HCT116 (cell line): ENCODE measurements at regions not wholly inside any gene's neighbourhood (a gene's known extent, or its start where the extent isn't known, plus 50 kb on each side); places are given as distances from the start of the nearest gene placed in this dataset.
"Not testable (repeated sequence)": the region's sequence is repeated elsewhere in the genome, so short reads cannot be mapped to it uniquely, and the experiment has no call there.

Experiments used
- ATAC-seq: fragments of 200-7000 bp; cut with Tn5 transposase; 2 replicates; pipeline ENCODE4 v1.9.1; 2020; ENCODE audit warnings: mild to moderate bottlenecking, moderate library complexity
- BruUV-seq: library from RNA; stranded (reverse); fragments of 400-500 nt; replicated peaks from 2 replicates; lab custom pipeline; 2021; lab: Mats Ljungman, UMichigan
- CTCF ChIA-PET: fragments of 300-600 bp; sonication (Branson Sonifier 250); formaldehyde crosslinking; loops from one replicate; lab custom pipeline; 2021; ENCODE audit warnings: antibody characterized with exemption; lab: Charles Lee
- POLR2A ChIA-PET: fragments of 300-600, 350-600 bp; sonication (Branson Sonifier 250); formaldehyde crosslinking; loops from one replicate; lab custom pipeline; 2021; ENCODE audit warnings: antibody characterized with exemption; lab: Charles Lee
- RAD21 ChIA-PET, 2 experiments: fragments of 300-600 bp; sonication (Branson Sonifier 250); formaldehyde crosslinking; loops; one replicate each; lab custom pipeline; 2023; ENCODE audit warnings: low total read pairs in 2 of 2; ENCODE audit not compliant: uncharacterized antibody in 2 of 2, unreplicated experiment in 2 of 2, low non-redundant PET in 1 of 2; lab: Charles Lee
- DNase-seq: peaks from one replicate; pipeline ENCODE4 v3.0.0-alpha.2; 2010; ENCODE audit warnings: low read depth, low spot score
- H2AFZ ChIP-seq: fragments of 200-600 bp; shearing (Covaris generic), sonication (generic); 2 replicates; pipeline ENCODE4 v1.6.1; 2017; ENCODE audit warnings: low read depth, mixed run types, mixed read lengths, antibody characterized with exemption, low read length; ENCODE audit not compliant: poor library complexity, severe bottlenecking
- H3K27ac ChIP-seq: 2 replicates; pipeline ENCODE4 v1.5.1; 2012; ENCODE audit warnings: low read depth, low read length
- H3K27me3 ChIP-seq: fragments of 200-600 bp; sonication (generic); 2 replicates; pipeline ENCODE4 v1.6.1; 2016; ENCODE audit warnings: mixed run types, low read length, mixed read lengths; ENCODE audit not compliant: insufficient read depth
- H3K36me3 ChIP-seq, 2 experiments: fragments of 200-500 bp in 1 of 2; fragments of 200-600 bp in 1 of 2; sonication (Bioruptor generic) in 1 of 2; sonication (generic) in 1 of 2; 2 replicates each; pipeline versions ENCODE4 v1.5.1 to v1.6.1; 2014 to 2016; ENCODE audit warnings: low read length in 2 of 2, inconsistent platforms in 1 of 2, mixed read lengths in 1 of 2, mixed run types in 1 of 2; ENCODE audit not compliant: insufficient read depth in 2 of 2, control insufficient read depth in 1 of 2
- H3K4me1 ChIP-seq, 2 experiments: fragments of 200-600 bp in 1 of 2; sonication (generic) in 1 of 2; 2 replicates each; pipeline versions ENCODE4 v1.5.1 to v1.6.1; 2012 to 2017; ENCODE audit warnings: low read length in 2 of 2, inconsistent platforms in 1 of 2, mild to moderate bottlenecking in 1 of 2, mixed read lengths in 1 of 2, mixed run types in 1 of 2, moderate library complexity in 1 of 2; ENCODE audit not compliant: insufficient read depth in 2 of 2, control insufficient read depth in 1 of 2
- H3K4me2 ChIP-seq: fragments of 200-600 bp; sonication (generic); 2 replicates; pipeline ENCODE4 v1.6.1; 2017; ENCODE audit warnings: mixed run types, low read length, mixed read lengths
- H3K4me3 ChIP-seq, 2 experiments: fragments of 200-600 bp in 1 of 2; sonication (generic) in 1 of 2; replicated peaks in 1 of 2; 2 replicates each; pipeline ENCODE4 v1.5.1; 2011 to 2016; ENCODE audit warnings: low read length in 2 of 2, control low read depth in 1 of 2, low read depth in 1 of 2, mild to moderate bottlenecking in 1 of 2, mixed read lengths in 1 of 2, mixed run types in 1 of 2
- H3K79me2 ChIP-seq: fragments of 200-600 bp; sonication (generic); 2 replicates; pipeline ENCODE4 v1.6.1; 2017; ENCODE audit warnings: mild to moderate bottlenecking, mixed run types, low read length, moderate library complexity, mixed read lengths; ENCODE audit not compliant: insufficient read depth
- H3K9ac ChIP-seq: fragments of 200-600 bp; sonication (generic); 2 replicates; pipeline ENCODE4 v1.6.1; 2016; ENCODE audit warnings: low read length, mixed read lengths
- H3K9me2 ChIP-seq: fragments of 200-600 bp; sonication (generic), shearing (Covaris generic); 2 replicates; pipeline ENCODE4 v1.6.1; 2017; ENCODE audit warnings: mixed run types, mild to moderate bottlenecking, moderate library complexity; ENCODE audit not compliant: insufficient read depth
- H3K9me3 ChIP-seq, 2 experiments: fragments of 200-500 bp in 1 of 2; fragments of 200-600 bp in 1 of 2; sonication (Bioruptor generic) in 1 of 2; sonication (generic) in 1 of 2; 2 replicates each; pipeline ENCODE4 v1.6.1; 2014 to 2017; ENCODE audit warnings: low read length in 2 of 2, mixed read lengths in 2 of 2, inconsistent platforms in 1 of 2, low read depth in 1 of 2, mild to moderate bottlenecking in 1 of 2, mixed run types in 1 of 2, moderate library complexity in 1 of 2; ENCODE audit not compliant: control insufficient read depth in 1 of 2, insufficient read depth in 1 of 2
- H4K20me1 ChIP-seq: fragments of 200-600 bp; sonication (generic), shearing (Covaris generic); 2 replicates; pipeline ENCODE4 v1.6.1; 2017; ENCODE audit warnings: mixed run types, mild to moderate bottlenecking, moderate library complexity; ENCODE audit not compliant: insufficient read depth
- intact Hi-C: fragments of 100-400 bp; cut with micrococcal nuclease; formaldehyde crosslinking; loops from 2 replicates; pipeline ENCODE4 v1.10.0; 2022

DNA sequence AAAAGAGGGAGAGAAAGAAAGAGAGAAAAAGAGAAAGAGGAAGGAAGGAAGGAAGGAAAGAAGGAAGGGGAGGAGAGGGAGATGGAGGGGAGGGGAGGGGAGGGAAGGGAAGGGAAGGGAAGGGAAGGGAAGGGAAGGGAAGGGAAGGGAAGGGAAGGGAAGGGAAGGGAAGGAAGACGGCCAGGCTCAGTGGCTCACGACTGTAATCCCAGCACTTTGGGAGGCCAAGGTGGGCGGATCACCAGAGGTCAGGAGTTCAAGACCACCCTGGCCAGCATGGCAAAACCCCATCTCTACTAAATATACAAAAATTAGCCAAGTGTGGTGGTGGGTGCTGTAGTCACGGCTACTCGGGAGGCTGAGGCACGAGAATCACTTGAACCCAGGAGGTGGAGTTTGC is 64.8 kb downstream of the RPS15A start:
- H3K27ac ChIP-seq, H3K4me2 ChIP-seq, H3K9me3 ChIP-seq, POLR2A ChIA-PET, H3K4me1 ChIP-seq, H3K9ac ChIP-seq, CTCF ChIA-PET, H4K20me1 ChIP-seq, H3K4me3 ChIP-seq, H3K79me2 ChIP-seq, H3K9me2 ChIP-seq, BruUV-seq, intact Hi-C loops, ATAC-seq, H2AFZ ChIP-seq, RAD21 ChIA-PET, DNase-seq, H3K27me3 ChIP-seq, H3K36me3 ChIP-seq: not testable (repeated sequence)

DNA sequence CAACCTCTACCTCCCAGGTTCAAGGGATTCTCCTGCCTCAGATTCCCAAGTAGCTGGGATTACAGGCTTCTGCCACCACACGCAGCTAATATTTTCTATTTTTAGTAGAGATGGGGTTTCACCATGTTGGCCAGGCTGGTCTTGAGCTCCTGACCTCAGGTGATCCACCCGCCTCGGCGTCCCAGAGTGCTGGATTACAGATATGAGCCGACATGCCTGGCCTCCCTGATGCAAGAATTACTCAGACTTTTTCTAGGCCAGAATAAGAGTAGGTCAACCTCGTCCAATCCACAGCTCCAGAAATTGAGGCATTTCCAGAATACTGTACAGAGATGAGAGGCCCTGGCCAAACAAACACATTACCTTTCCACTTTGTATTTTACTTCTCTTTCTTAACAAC is 70.2 kb downstream of the RPS15A start:
- intact Hi-C loops, H3K9me3 ChIP-seq, H4K20me1 ChIP-seq, H3K9me2 ChIP-seq, H3K9ac ChIP-seq, H2AFZ ChIP-seq, H3K27me3 ChIP-seq, H3K36me3 ChIP-seq, ATAC-seq, DNase-seq, H3K79me2 ChIP-seq, H3K4me1 ChIP-seq, POLR2A ChIA-PET, RAD21 ChIA-PET, BruUV-seq, H3K27ac ChIP-seq, H3K4me2 ChIP-seq, CTCF ChIA-PET, H3K4me3 ChIP-seq: not testable (repeated sequence)

- H3K36me3 ChIP-seq, H3K27ac ChIP-seq, RAD21 ChIA-PET, H3K9me3 ChIP-seq, intact Hi-C loops, ATAC-seq, CTCF ChIA-PET, H3K9ac ChIP-seq, DNase-seq, H3K27me3 ChIP-seq, H3K9me2 ChIP-seq, H3K4me2 ChIP-seq, H3K4me3 ChIP-seq, BruUV-seq, H3K79me2 ChIP-seq, H2AFZ ChIP-seq, H3K4me1 ChIP-seq, H4K20me1 ChIP-seq, POLR2A ChIA-PET: not testable (repeated sequence)
Observed at GRCh38 chr16:18712580-18712979, 77.6 kb downstream of the RPS15A start.

GRCh38 chr16:18710659-18711058 is 79.5 kb downstream of the RPS15A start:
- H3K4me1 ChIP-seq, RAD21 ChIA-PET, intact Hi-C loops, H3K4me2 ChIP-seq, H3K27ac ChIP-seq, H3K79me2 ChIP-seq, H4K20me1 ChIP-seq, POLR2A ChIA-PET, ATAC-seq, CTCF ChIA-PET, H3K36me3 ChIP-seq, H3K9me2 ChIP-seq, H3K9ac ChIP-seq, H3K4me3 ChIP-seq, DNase-seq, BruUV-seq, H2AFZ ChIP-seq, H3K27me3 ChIP-seq, H3K9me3 ChIP-seq: not testable (repeated sequence)

DNA sequence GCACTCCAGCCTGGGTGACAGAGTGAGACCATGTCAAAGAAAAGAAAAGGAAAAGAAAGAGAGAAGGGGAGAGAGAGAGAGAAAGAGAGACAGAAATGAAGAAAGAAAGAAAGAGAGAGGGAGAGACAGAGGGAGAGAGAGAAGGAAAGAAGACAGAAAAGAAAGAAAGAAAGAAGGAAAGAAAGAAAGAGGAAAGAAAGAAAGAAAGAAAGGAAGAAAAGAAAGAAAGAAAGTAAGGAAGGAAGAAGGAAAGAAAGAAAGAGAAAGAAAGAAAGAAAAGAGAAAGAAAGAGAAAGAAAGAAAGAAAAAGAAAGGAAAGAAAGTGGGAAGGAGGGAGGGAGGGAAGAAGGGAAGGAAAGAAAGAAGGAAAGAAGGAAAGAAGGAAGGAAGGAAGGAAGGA is 88.9 kb downstream of the RPS15A start:
- H3K9me2 ChIP-seq, H3K4me2 ChIP-seq, BruUV-seq, H3K27ac ChIP-seq, DNase-seq, H3K79me2 ChIP-seq, ATAC-seq, H3K9me3 ChIP-seq, H4K20me1 ChIP-seq, POLR2A ChIA-PET, H3K4me1 ChIP-seq, H3K9ac ChIP-seq, H2AFZ ChIP-seq, H3K4me3 ChIP-seq, H3K36me3 ChIP-seq, CTCF ChIA-PET, intact Hi-C loops, RAD21 ChIA-PET, H3K27me3 ChIP-seq: not testable (repeated sequence)
